GM12878 (cell line): ENCODE measurements at regions not wholly inside any gene's neighbourhood (a gene's known extent, or its start where the extent isn't known, plus 50 kb on each side); places are given as distances from the start of the nearest gene placed in this dataset.
A peak's percentile ranks its signal among the peaks of the same experiment; 100 is the strongest.

Experiments
- ATF7 ChIP-seq: fragments of 450-650 bp; IDR thresholded peaks from 2 replicates; pipeline ENCODE4 v1.6.1; 2016; ENCODE audit warnings: low read depth, mild to moderate bottlenecking
- BACH1 ChIP-seq: fragments of 450-650 bp; IDR thresholded peaks from 2 replicates; pipeline ENCODE4 v1.6.1; 2017; ENCODE audit warnings: mild to moderate bottlenecking, borderline replicate concordance
- BRCA1 ChIP-seq: IDR thresholded peaks from 2 replicates; pipeline ENCODE4 v1.6.1; 2011; ENCODE audit warnings: low read depth, low read length, improper control_type of control experiment
- CBFB ChIP-seq: IDR thresholded peaks from 2 replicates; pipeline ENCODE4 v1.6.1; 2016; ENCODE audit warnings: antibody characterized with exemption, low read depth
- CBX3 ChIP-seq: fragments of 200-600 bp; sonication (generic); IDR thresholded peaks from 2 replicates; pipeline ENCODE4 v1.6.1; 2016; ENCODE audit warnings: low read depth, borderline replicate concordance
- EGR1 ChIP-seq, 2 experiments: IDR thresholded peaks; 1 replicate in 1 of 2; 2 replicates in 1 of 2; pipeline ENCODE4 v1.6.1; 2011 to 2012; ENCODE audit warnings: low read depth in 2 of 2, low read length in 2 of 2, borderline replicate concordance in 1 of 2, mild to moderate bottlenecking in 1 of 2, moderate library complexity in 1 of 2
- EP300 ChIP-seq, 2 experiments: fragments of 150-350 bp in 1 of 2; IDR thresholded peaks; 2 replicates each; pipeline ENCODE4 v1.6.1; 2011 to 2012; ENCODE audit warnings: low read depth in 2 of 2, low read length in 2 of 2, borderline replicate concordance in 1 of 2, improper control_type of control experiment in 1 of 2, inconsistent platforms in 1 of 2; ENCODE audit not compliant: control insufficient read depth in 1 of 2
- ESRRA ChIP-seq: IDR thresholded peaks from 2 replicates; pipeline ENCODE4 v1.6.1; 2012; ENCODE audit warnings: mild to moderate bottlenecking, low read length, improper control_type of control experiment
- FOS ChIP-seq: IDR thresholded peaks from 3 replicates; pipeline ENCODE4 v1.6.1; 2011; ENCODE audit warnings: borderline replicate concordance; ENCODE audit not compliant: insufficient read length; ENCODE audit errors: extremely low read depth
- FOXK2 ChIP-seq: fragments of 450-650 bp; IDR thresholded peaks from 2 replicates; pipeline ENCODE4 v1.6.1; 2017; ENCODE audit warnings: mild to moderate bottlenecking, moderate library complexity
- MTA2 ChIP-seq: fragments of 450-650 bp; IDR thresholded peaks from 2 replicates; pipeline ENCODE4 v1.6.1; 2016; ENCODE audit warnings: low read depth, mild to moderate bottlenecking, moderate library complexity
- MTA3 ChIP-seq: IDR thresholded peaks from 2 replicates; pipeline ENCODE4 v1.6.1; 2012; ENCODE audit warnings: low read length, inconsistent platforms, borderline replicate concordance
- NFIC ChIP-seq: IDR thresholded peaks from 2 replicates; pipeline ENCODE4 v1.6.1; 2012; ENCODE audit warnings: low read depth, mild to moderate bottlenecking, inconsistent platforms, low read length, moderate library complexity
- NFXL1 ChIP-seq: fragments of 450-650 bp; IDR thresholded peaks from 2 replicates; pipeline ENCODE4 v1.6.1; 2017; ENCODE audit warnings: antibody characterized with exemption, mild to moderate bottlenecking, borderline replicate concordance
- NFYA ChIP-seq: IDR thresholded peaks from 2 replicates; pipeline ENCODE4 v1.6.1; 2011; ENCODE audit warnings: low read depth, mild to moderate bottlenecking, low read length, improper control_type of control experiment, borderline replicate concordance
- PBX3 ChIP-seq: IDR thresholded peaks from 2 replicates; pipeline ENCODE4 v1.6.1; 2011; ENCODE audit warnings: mild to moderate bottlenecking, low read depth, low read length, moderate library complexity; ENCODE audit not compliant: insufficient replicate concordance
- RAD21 ChIP-seq: IDR thresholded peaks from 2 replicates; pipeline ENCODE4 v1.6.1; 2011; ENCODE audit warnings: mild to moderate bottlenecking, low read depth, low read length, moderate library complexity; ENCODE audit not compliant: insufficient read depth
- RB1 ChIP-seq: fragments of 450-650 bp; formaldehyde crosslinking; IDR thresholded peaks from 2 replicates; pipeline ENCODE4 v1.6.1; 2017; ENCODE audit warnings: mild to moderate bottlenecking, borderline replicate concordance
- RCOR1 ChIP-seq: conservative IDR thresholded peaks from 2 replicates; pipeline ENCODE4 v1.6.1; 2012; ENCODE audit warnings: low read depth, low read length, improper control_type of control experiment
- SMAD5 ChIP-seq: IDR thresholded peaks from 2 replicates; pipeline ENCODE4 v1.6.1; 2016; ENCODE audit warnings: antibody characterized with exemption, low read depth
- SUZ12 ChIP-seq: fragments of 200-600 bp; sonication (generic); IDR thresholded peaks from one replicate; pipeline ENCODE4 v1.6.1; 2018; ENCODE audit warnings: antibody characterized with exemption, mild to moderate bottlenecking; ENCODE audit not compliant: unreplicated experiment
- TBL1XR1 ChIP-seq: IDR thresholded peaks from 2 replicates; pipeline ENCODE4 v1.6.1; 2012; ENCODE audit warnings: low read depth, low read length, improper control_type of control experiment
- TCF7 ChIP-seq: IDR thresholded peaks from 2 replicates; pipeline ENCODE4 v1.6.1; 2014; ENCODE audit warnings: antibody characterized with exemption, borderline replicate concordance
- ZBED1 ChIP-seq: IDR thresholded peaks from 2 replicates; pipeline ENCODE4 v1.6.1; 2016; ENCODE audit warnings: borderline replicate concordance
- ZNF274 ChIP-seq: IDR thresholded peaks from one replicate; pipeline ENCODE4 v1.8.0; 2011; ENCODE audit not compliant: insufficient read length, insufficient read depth
- TF ChIP-seq, protein P1 (sequence below): IDR thresholded peaks from 2 replicates; pipeline ENCODE4 v1.6.1; 2012; ENCODE audit warnings: low read depth, low read length, improper control_type of control experiment
- TF ChIP-seq, protein P2 (sequence below), 3 experiments: IDR thresholded peaks in 2 of 3; conservative IDR thresholded peaks in 1 of 3; 2 replicates each; pipeline ENCODE4 v1.5.1; 2011; ENCODE audit warnings: low read depth in 3 of 3, low read length in 3 of 3, mild to moderate bottlenecking in 3 of 3, control low read depth in 2 of 3, moderate library complexity in 2 of 3, inconsistent platforms in 1 of 3, mixed read lengths in 1 of 3; ENCODE audit not compliant: control insufficient read depth in 2 of 3, insufficient read depth in 1 of 3; ENCODE audit errors: extremely low read depth in 1 of 3

- TF ChIP-seq EP300 (IDR thresholded peaks at IDR 0.05; ENCODE audit: borderline replicate concordance in 1 of 2, control insufficient read depth in 1 of 2, low read depth in 2 of 2, low read length in 2 of 2) (peak; percentile 96 to 98), CBX3 (no peak), MTA2 (peak; percentile 91), ATF7 (peak; percentile 65), NFXL1 (no peak), NFIC (peak; percentile 99), ZNF274 (no peak), SUZ12 (no peak), PBX3 (no peak), BRCA1 (no peak), BACH1 (peak; percentile 94; the same call in 1 of the 2 replicates), CBFB (no peak), TCF7 (0 out of 2 replicates have a peak, but pooled peaks have one; percentile 17), RCOR1 (peak; percentile 78; the same call in 1 of the 2 replicates), ESRRA (no peak), FOXK2 (no peak), RB1 (no peak), MTA3 (peak; percentile 95; the same call in 1 of the 2 replicates), EGR1 (IDR thresholded peaks at IDR 0.05; ENCODE audit: borderline replicate concordance in 1 of 2, low read depth in 2 of 2, low read length in 2 of 2) (no peak), FOS (no peak), RAD21 (0 out of 2 replicates have a peak, but pooled peaks have one; percentile 12), SMAD5 (no peak), ZBED1 (peak; percentile 92), NFYA (no peak), TBL1XR1 (peak; percentile 49; the same call in 1 of the 2 replicates)
- TF ChIP-seq, protein P1, sequence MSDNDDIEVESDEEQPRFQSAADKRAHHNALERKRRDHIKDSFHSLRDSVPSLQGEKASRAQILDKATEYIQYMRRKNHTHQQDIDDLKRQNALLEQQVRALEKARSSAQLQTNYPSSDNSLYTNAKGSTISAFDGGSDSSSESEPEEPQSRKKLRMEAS: no peak
- TF ChIP-seq, protein P2, sequence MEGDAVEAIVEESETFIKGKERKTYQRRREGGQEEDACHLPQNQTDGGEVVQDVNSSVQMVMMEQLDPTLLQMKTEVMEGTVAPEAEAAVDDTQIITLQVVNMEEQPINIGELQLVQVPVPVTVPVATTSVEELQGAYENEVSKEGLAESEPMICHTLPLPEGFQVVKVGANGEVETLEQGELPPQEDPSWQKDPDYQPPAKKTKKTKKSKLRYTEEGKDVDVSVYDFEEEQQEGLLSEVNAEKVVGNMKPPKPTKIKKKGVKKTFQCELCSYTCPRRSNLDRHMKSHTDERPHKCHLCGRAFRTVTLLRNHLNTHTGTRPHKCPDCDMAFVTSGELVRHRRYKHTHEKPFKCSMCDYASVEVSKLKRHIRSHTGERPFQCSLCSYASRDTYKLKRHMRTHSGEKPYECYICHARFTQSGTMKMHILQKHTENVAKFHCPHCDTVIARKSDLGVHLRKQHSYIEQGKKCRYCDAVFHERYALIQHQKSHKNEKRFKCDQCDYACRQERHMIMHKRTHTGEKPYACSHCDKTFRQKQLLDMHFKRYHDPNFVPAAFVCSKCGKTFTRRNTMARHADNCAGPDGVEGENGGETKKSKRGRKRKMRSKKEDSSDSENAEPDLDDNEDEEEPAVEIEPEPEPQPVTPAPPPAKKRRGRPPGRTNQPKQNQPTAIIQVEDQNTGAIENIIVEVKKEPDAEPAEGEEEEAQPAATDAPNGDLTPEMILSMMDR (IDR thresholded peaks at IDR 0.05 in 2 of 3, conservative IDR thresholded peaks at IDR 0.05 in 1 of 3; ENCODE audit: control insufficient read depth in 2 of 3, extremely low read depth in 1 of 3, insufficient read depth in 1 of 3, low read depth in 3 of 3, low read length in 3 of 3): no peak
Measured at GRCh38 chr6:74598462-74599393, 607.1 kb downstream of the COL12A1 start (continued).
